PFSK-1 (cell line): ENCODE measurements at regions not wholly inside any gene's neighbourhood (a gene's known extent, or its start where the extent isn't known, plus 50 kb on each side); places are given as distances from the start of the nearest gene placed in this dataset.

Experiments
- FOXP2 ChIP-seq: optimal IDR thresholded peaks from 2 replicates; pipeline ENCODE3; 2011; ENCODE audit warnings: borderline replicate concordance, control low read depth, inconsistent platforms; ENCODE audit not compliant: insufficient read depth; ENCODE audit errors: extremely low read length, extremely low read depth
- POLR2AphosphoS5 ChIP-seq: IDR thresholded peaks from 2 replicates; pipeline ENCODE4 v1.6.1; 2012; ENCODE audit warnings: low read depth, mild to moderate bottlenecking, control low read depth, low read length, moderate library complexity
- SIN3A ChIP-seq: IDR thresholded peaks from 2 replicates; pipeline ENCODE4 v1.6.1; 2012; ENCODE audit warnings: mild to moderate bottlenecking, low read length, moderate library complexity, borderline replicate concordance; ENCODE audit not compliant: insufficient read depth
- TAF1 ChIP-seq: IDR thresholded peaks from 2 replicates; pipeline ENCODE4 v1.6.1; 2012; ENCODE audit warnings: low read length, control low read depth, borderline replicate concordance; ENCODE audit not compliant: insufficient read depth
- TF ChIP-seq, protein P1 (sequence below), 2 experiments: IDR thresholded peaks; 2 replicates each; pipeline versions ENCODE4 v1.6.1 to v1.8.0; 2011 to 2012; ENCODE audit warnings: low read depth in 2 of 2, low read length in 2 of 2, control low read depth in 1 of 2, inconsistent platforms in 1 of 2, mild to moderate bottlenecking in 1 of 2, moderate library complexity in 1 of 2; ENCODE audit not compliant: insufficient read depth in 1 of 2

DNA sequence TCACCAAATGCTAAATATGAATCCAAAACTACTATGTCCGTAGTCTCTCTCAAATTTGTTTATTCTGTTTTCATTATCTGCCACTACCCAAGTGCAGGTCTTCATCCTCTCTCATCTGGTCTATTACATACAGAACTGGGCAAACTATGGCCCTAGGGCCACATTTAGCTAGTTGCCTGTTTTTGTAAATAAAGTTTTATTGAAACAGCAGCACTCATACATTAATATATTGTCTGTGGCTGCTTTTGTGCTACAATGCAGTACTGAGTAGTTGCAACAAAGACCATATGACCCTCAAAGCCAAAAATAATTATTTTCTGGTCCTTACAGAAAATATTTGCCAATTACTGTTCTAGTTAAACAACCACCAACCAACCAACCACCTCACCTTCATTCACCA, 172.2 kb upstream of the NCKAP5 start:
- no peak for TF ChIP-seq FOXP2
- TF ChIP-seq TAF1: no peak
- TF ChIP-seq POLR2AphosphoS5: no peak
- TF ChIP-seq, protein P1, sequence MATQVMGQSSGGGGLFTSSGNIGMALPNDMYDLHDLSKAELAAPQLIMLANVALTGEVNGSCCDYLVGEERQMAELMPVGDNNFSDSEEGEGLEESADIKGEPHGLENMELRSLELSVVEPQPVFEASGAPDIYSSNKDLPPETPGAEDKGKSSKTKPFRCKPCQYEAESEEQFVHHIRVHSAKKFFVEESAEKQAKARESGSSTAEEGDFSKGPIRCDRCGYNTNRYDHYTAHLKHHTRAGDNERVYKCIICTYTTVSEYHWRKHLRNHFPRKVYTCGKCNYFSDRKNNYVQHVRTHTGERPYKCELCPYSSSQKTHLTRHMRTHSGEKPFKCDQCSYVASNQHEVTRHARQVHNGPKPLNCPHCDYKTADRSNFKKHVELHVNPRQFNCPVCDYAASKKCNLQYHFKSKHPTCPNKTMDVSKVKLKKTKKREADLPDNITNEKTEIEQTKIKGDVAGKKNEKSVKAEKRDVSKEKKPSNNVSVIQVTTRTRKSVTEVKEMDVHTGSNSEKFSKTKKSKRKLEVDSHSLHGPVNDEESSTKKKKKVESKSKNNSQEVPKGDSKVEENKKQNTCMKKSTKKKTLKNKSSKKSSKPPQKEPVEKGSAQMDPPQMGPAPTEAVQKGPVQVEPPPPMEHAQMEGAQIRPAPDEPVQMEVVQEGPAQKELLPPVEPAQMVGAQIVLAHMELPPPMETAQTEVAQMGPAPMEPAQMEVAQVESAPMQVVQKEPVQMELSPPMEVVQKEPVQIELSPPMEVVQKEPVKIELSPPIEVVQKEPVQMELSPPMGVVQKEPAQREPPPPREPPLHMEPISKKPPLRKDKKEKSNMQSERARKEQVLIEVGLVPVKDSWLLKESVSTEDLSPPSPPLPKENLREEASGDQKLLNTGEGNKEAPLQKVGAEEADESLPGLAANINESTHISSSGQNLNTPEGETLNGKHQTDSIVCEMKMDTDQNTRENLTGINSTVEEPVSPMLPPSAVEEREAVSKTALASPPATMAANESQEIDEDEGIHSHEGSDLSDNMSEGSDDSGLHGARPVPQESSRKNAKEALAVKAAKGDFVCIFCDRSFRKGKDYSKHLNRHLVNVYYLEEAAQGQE (IDR thresholded peaks at IDR 0.05; ENCODE audit: insufficient read depth in 1 of 2, low read depth in 2 of 2, low read length in 2 of 2): no peak
- TF ChIP-seq SIN3A: no peak

DNA sequence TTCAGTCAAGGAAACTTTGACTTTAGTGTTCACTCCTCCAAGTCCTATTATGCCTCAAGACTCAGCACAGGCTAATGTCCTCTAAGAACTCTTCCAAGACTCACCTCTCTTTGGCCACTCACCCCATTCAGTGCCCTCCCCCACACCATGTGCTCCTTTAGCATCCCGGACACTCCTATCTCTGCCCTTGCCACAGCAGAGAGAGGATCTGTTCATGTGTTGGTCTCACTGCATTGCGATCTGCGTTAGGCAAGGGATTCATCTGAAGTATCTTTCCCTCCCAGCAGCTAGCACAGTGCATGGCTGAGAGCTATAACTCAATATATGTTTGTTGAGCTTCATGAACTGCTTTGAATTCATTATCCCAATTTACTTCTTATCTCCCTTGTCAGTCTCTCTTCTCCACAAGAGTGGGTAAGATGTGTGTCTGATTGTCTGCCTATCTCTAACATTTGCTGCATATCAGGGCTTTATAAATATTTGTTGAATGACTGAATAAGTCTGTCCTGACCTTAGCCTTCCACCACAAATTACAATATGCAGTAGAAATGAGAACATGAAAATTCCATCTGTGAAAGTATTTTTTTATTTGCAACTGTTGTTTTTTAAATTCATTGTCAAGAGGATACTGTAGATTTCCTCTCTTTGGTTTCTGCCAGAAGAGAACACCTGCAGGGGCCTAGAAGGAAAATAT, 179.9 kb upstream of the NCKAP5 start:
- TF ChIP-seq SIN3A (no peak), POLR2AphosphoS5 (no peak), FOXP2 (no peak), TAF1 (no peak)
- TF ChIP-seq, protein P1 (IDR thresholded peaks at IDR 0.05; ENCODE audit: insufficient read depth in 1 of 2, low read depth in 2 of 2, low read length in 2 of 2): no peak

DNA sequence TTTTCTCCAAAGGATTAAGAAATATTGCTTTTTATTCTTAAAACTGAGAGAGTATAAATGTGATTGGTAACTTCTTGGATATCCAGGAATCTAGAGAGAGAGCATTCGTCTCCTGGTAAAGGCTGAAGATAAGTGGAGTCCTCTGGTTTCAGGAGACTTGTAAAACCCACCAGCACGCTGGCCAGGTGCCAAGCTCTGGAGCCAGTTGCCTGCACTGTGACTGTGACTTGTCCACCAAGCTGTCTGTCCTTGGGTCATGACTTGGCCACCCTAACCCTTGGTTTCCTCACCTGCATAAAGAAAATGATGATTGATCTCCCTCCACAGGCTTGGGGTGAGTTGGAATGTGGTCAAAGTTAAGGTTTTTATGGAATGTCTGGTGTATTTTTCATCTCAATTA, 185.4 kb upstream of the NCKAP5 start:
- TF ChIP-seq FOXP2: no peak
- TF ChIP-seq, protein P1 (IDR thresholded peaks at IDR 0.05; ENCODE audit: insufficient read depth in 1 of 2, low read depth in 2 of 2, low read length in 2 of 2): no peak
- TF ChIP-seq TAF1: no peak
- TF ChIP-seq SIN3A: no peak
- no peak for TF ChIP-seq POLR2AphosphoS5

DNA sequence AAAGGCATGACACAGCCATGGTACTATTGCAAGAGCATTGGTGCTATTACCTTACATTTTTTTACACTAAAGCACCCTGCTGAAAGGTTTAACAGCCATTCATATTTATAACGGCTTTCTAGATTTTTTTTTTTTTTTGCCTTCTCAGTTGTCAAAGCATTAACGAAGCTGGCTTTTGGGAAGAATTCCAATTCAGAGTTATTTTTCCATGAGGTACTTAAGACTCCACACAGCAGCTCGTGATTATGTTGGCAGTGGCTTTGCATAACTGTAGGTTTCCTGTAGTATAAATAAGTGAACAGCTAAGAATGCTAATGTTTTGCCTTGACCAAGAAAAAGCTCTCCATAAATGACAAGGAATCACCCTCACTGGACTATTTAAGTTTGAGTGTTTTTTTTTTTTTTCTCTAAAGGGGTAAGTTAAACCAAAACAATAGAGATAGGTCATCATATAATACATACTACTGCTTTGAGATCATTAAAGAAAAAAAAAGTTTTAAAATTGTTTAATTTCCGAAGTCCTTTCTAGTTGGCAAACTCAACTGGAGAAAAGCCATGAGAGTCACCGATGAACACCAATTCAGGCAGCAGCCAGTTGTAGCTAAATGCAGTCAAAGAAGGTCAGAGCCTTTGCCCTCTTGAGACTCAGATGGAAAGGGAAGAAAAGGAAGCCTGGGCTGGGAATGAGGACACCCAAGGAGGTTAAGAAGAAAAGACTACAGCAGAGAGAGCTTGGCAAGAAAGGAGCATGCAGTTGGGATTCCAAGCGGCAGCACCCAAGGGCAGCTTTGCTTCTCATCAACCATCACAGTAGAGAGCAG, 187.4 kb upstream of the NCKAP5 start:
- TF ChIP-seq FOXP2 (no peak), SIN3A (no peak), POLR2AphosphoS5 (no peak), TAF1 (no peak)
- TF ChIP-seq, protein P1 (IDR thresholded peaks at IDR 0.05; ENCODE audit: insufficient read depth in 1 of 2, low read depth in 2 of 2, low read length in 2 of 2): no peak
